Trophoblast cell (in vitro differentiated cells and primary cell): ENCODE measurements at regions not wholly inside any gene's neighbourhood (a gene's known extent, or its start where the extent isn't known, plus 50 kb on each side); places are given as distances from the start of the nearest gene placed in this dataset.

Source experiments
- DNase-seq, 2 donors: peaks; one replicate each; pipeline ENCODE4 v3.0.0-alpha.2; 2016
- H2AFZ ChIP-seq: 2 replicates; pipeline ENCODE4 v1.6.1; 2013; ENCODE audit warnings: low read length, moderate library complexity, mild to moderate bottlenecking; ENCODE audit not compliant: insufficient read depth, poor library complexity
- H2AK5ac ChIP-seq: 2 replicates; pipeline ENCODE4 v1.6.1; 2013; ENCODE audit warnings: mild to moderate bottlenecking, low read length
- H2BK120ac ChIP-seq: 2 replicates; pipeline ENCODE4 v1.6.1; 2013; ENCODE audit warnings: low read length, mild to moderate bottlenecking, moderate library complexity; ENCODE audit not compliant: insufficient read depth, poor library complexity
- H2BK12ac ChIP-seq: 2 replicates; pipeline ENCODE4 v1.6.1; 2013; ENCODE audit warnings: mild to moderate bottlenecking, low read length, moderate library complexity
- H2BK5ac ChIP-seq: 2 replicates; pipeline ENCODE4 v1.6.1; 2013; ENCODE audit warnings: low read length, low read depth, moderate library complexity, mild to moderate bottlenecking; ENCODE audit not compliant: poor library complexity
- H3K14ac ChIP-seq: 2 replicates; pipeline ENCODE4 v1.6.1; 2013; ENCODE audit warnings: mild to moderate bottlenecking, low read length
- H3K18ac ChIP-seq: 2 replicates; pipeline ENCODE4 v1.6.1; 2013; ENCODE audit warnings: mild to moderate bottlenecking, low read length
- H3K23ac ChIP-seq: 2 replicates; pipeline ENCODE4 v1.6.1; 2013; ENCODE audit warnings: low read length
- H3K27ac ChIP-seq: 2 replicates; pipeline ENCODE4 v1.5.1; 2013; ENCODE audit warnings: low read depth, mild to moderate bottlenecking, inconsistent platforms, low read length, moderate library complexity
- H3K27me3 ChIP-seq: 2 replicates; pipeline ENCODE4 v1.6.1; 2013; ENCODE audit warnings: inconsistent platforms, mild to moderate bottlenecking, low read length, moderate library complexity; ENCODE audit not compliant: insufficient read depth
- H3K36me3 ChIP-seq, 2 experiments: 1 replicate in 1 of 2; 2 replicates in 1 of 2; pipeline ENCODE4 v1.6.1; 2013; ENCODE audit warnings: low read length in 2 of 2, mild to moderate bottlenecking in 2 of 2, moderate library complexity in 1 of 2; ENCODE audit not compliant: insufficient read depth in 2 of 2, control insufficient read depth in 1 of 2
- H3K4ac ChIP-seq: 2 replicates; pipeline ENCODE4 v1.6.1; 2013; ENCODE audit warnings: low read depth, mild to moderate bottlenecking, low read length, moderate library complexity
- H3K4me1 ChIP-seq, 2 experiments: 1 replicate in 1 of 2; 2 replicates in 1 of 2; pipeline ENCODE4 v1.6.1; 2013; ENCODE audit warnings: low read length in 2 of 2, mild to moderate bottlenecking in 2 of 2, moderate library complexity in 1 of 2; ENCODE audit not compliant: insufficient read depth in 2 of 2, control insufficient read depth in 1 of 2
- H3K4me2 ChIP-seq: 2 replicates; pipeline ENCODE4 v1.6.1; 2013; ENCODE audit warnings: inconsistent platforms, mild to moderate bottlenecking, low read length, moderate library complexity
- H3K4me3 ChIP-seq: 2 replicates; pipeline ENCODE4 v1.5.1; 2013; ENCODE audit warnings: mild to moderate bottlenecking, low read depth, low read length, inconsistent platforms
- H3K79me1 ChIP-seq: one replicate; pipeline ENCODE4 v1.6.1; 2013; ENCODE audit warnings: low read length
- H3K79me2 ChIP-seq: 2 replicates; pipeline ENCODE4 v1.6.1; 2013; ENCODE audit warnings: low read length, mild to moderate bottlenecking; ENCODE audit not compliant: control insufficient read depth, insufficient read depth, poor library complexity
- H3K9ac ChIP-seq: 2 replicates; pipeline ENCODE4 v1.6.1; 2013; ENCODE audit warnings: mild to moderate bottlenecking, low read length
- H3K9me3 ChIP-seq: 2 replicates; pipeline ENCODE4 v1.6.1; 2013; ENCODE audit warnings: low read depth, mild to moderate bottlenecking, control low read depth, inconsistent platforms, low read length; ENCODE audit not compliant: insufficient read depth
- H4K12ac ChIP-seq: 2 replicates; pipeline ENCODE4 v1.6.1; 2013; ENCODE audit warnings: low read depth, mild to moderate bottlenecking, low read length, moderate library complexity
- H4K8ac ChIP-seq: 2 replicates; pipeline ENCODE4 v1.6.1; 2013; ENCODE audit warnings: low read depth, mild to moderate bottlenecking, low read length, moderate library complexity
- H4K91ac ChIP-seq: one replicate; pipeline ENCODE4 v1.6.1; 2013; ENCODE audit warnings: low read depth, mild to moderate bottlenecking, low read length, moderate library complexity
- WGBS: extraction: QIAGEN DNeasy Blood & Tissue Kit; methylation state at CpG from one replicate; pipeline ENCODE4 v1.1.7; 2013; ENCODE audit warnings: missing lambda C conversion rate; ENCODE audit not compliant: insufficient read length, insufficient coverage; ENCODE audit errors: extremely low coverage; 5-methylcytosine and 5-hydroxymethylcytosine counted together

- no peak overlapping the region for H3K4ac ChIP-seq
- no peak overlapping the region for H4K8ac ChIP-seq
- no peak overlapping the region for H2BK12ac ChIP-seq
- no peak overlapping the region for H2AK5ac ChIP-seq
- H3K9ac ChIP-seq = no peak overlapping the region
- no peaks in the 10 kb centered on the region for H3K27me3 ChIP-seq
- H3K9me3 ChIP-seq = no peaks in the 10 kb centered on the region
- H3K4me2 ChIP-seq = no peak overlapping the region
- no peaks in the 10 kb centered on the region for H3K79me1 ChIP-seq
- no peak overlapping the region for H2AFZ ChIP-seq
- no peaks in the 10 kb centered on the region for H3K4me1 ChIP-seq
- DNase-seq = no peak
- no peak overlapping the region for H2BK120ac ChIP-seq
- no peaks in the 10 kb centered on the region for H3K79me2 ChIP-seq
- no peak overlapping the region for H4K91ac ChIP-seq
- no CpG with 5 or more reads among the region's 1 CpG for WGBS
- H3K27ac ChIP-seq = no peak overlapping the region
- H3K14ac ChIP-seq = no peak overlapping the region
- no peak overlapping the region for H3K18ac ChIP-seq
- no peaks in the 10 kb centered on the region for H3K36me3 ChIP-seq
- no peak overlapping the region for H4K12ac ChIP-seq
- H2BK5ac ChIP-seq = no peak overlapping the region
- H3K23ac ChIP-seq = no peak overlapping the region
- no peak overlapping the region for H3K4me3 ChIP-seq
Measured at GRCh38 chr3:36215241-36215640, 165.1 kb upstream of the STAC start.

- Histone ChIP-seq H4K12ac (no peak overlapping the region), H3K4me3 (no peak overlapping the region), H3K36me3 (no peaks in the 10 kb centered on the region), H3K27me3 (no peaks in the 10 kb centered on the region), H3K4ac (no peak overlapping the region), H4K8ac (no peak overlapping the region), H2AK5ac (no peak overlapping the region), H2AFZ (no peak overlapping the region), H3K4me2 (no peak overlapping the region), H3K18ac (no peak overlapping the region), H2BK120ac (no peak overlapping the region), H3K4me1 (no peaks in the 10 kb centered on the region), H3K9me3 (no peaks in the 10 kb centered on the region), H3K79me1 (no peaks in the 10 kb centered on the region), H3K23ac (no peak overlapping the region), H3K79me2 (no peaks in the 10 kb centered on the region), H2BK5ac (no peak overlapping the region), H2BK12ac (no peak overlapping the region), H3K27ac (no peak overlapping the region), H3K14ac (no peak overlapping the region), H4K91ac (no peak overlapping the region), H3K9ac (no peak overlapping the region)
- no peak for DNase-seq
- no CpG with 5 or more reads among the region's 1 CpG for WGBS
Measured at GRCh38 chr3:36219398-36219797, 160.9 kb upstream of the STAC start.

- Histone ChIP-seq H3K4me3 (no peak overlapping the region), H3K36me3 (no peaks in the 10 kb centered on the region), H3K18ac (no peak overlapping the region), H3K14ac (no peak overlapping the region), H3K9me3 (no peaks in the 10 kb centered on the region), H3K27ac (no peak overlapping the region), H3K27me3 (no peaks in the 10 kb centered on the region), H4K12ac (no peak overlapping the region), H3K79me2 (no peaks in the 10 kb centered on the region), H4K8ac (no peak overlapping the region), H3K4ac (no peak overlapping the region), H3K4me2 (no peak overlapping the region), H3K9ac (no peak overlapping the region), H2AK5ac (no peak overlapping the region), H2BK12ac (no peak overlapping the region), H2BK120ac (no peak overlapping the region), H4K91ac (no peak overlapping the region), H2BK5ac (no peak overlapping the region), H3K79me1 (no peaks in the 10 kb centered on the region), H3K4me1 (no peaks in the 10 kb centered on the region), H3K23ac (no peak overlapping the region), H2AFZ (no peak overlapping the region)
- WGBS = no CpG with 5 or more reads among the region's 2 CpGs
- DNase-seq = no peak
Measured at GRCh38 chr3:36220173-36220572, 160.1 kb upstream of the STAC start.

- Histone ChIP-seq H3K79me1 (no peaks in the 10 kb centered on the region), H3K23ac (no peak overlapping the region), H3K27ac (no peak overlapping the region), H4K12ac (no peak overlapping the region), H2BK120ac (no peak overlapping the region), H4K8ac (no peak overlapping the region), H4K91ac (no peak overlapping the region), H3K18ac (no peak overlapping the region), H2BK5ac (no peak overlapping the region), H3K4me2 (no peak overlapping the region), H2AFZ (no peak overlapping the region), H3K36me3 (no peaks in the 10 kb centered on the region), H3K4me3 (no peak overlapping the region), H2BK12ac (no peak overlapping the region), H2AK5ac (no peak overlapping the region), H3K9me3 (no peaks in the 10 kb centered on the region), H3K14ac (no peak overlapping the region), H3K79me2 (no peaks in the 10 kb centered on the region), H3K9ac (no peak overlapping the region), H3K27me3 (no peaks in the 10 kb centered on the region), H3K4me1 (no peaks in the 10 kb centered on the region), H3K4ac (no peak overlapping the region)
- no peak for DNase-seq
Measured at GRCh38 chr3:36221975-36222374, 158.3 kb upstream of the STAC start.

GRCh38 chr3:36227980-36228379 is 152.3 kb upstream of the STAC start:
- H4K12ac ChIP-seq = no peak overlapping the region
- H2AK5ac ChIP-seq = no peak overlapping the region
- H3K27ac ChIP-seq = no peak overlapping the region
- no CpG with 5 or more reads among the region's 4 CpGs for WGBS
- no peaks in the 10 kb centered on the region for H3K4me1 ChIP-seq
- H3K27me3 ChIP-seq = no peaks in the 10 kb centered on the region
- no peak overlapping the region for H3K4me2 ChIP-seq
- no peak overlapping the region for H3K14ac ChIP-seq
- no peak overlapping the region for H2BK5ac ChIP-seq
- H4K91ac ChIP-seq = no peak overlapping the region
- no peak overlapping the region for H3K4ac ChIP-seq
- no peak overlapping the region for H3K18ac ChIP-seq
- H3K79me2 ChIP-seq = no peaks in the 10 kb centered on the region
- H4K8ac ChIP-seq = no peak overlapping the region
- no peak overlapping the region for H3K4me3 ChIP-seq
- no peak for DNase-seq
- H3K9me3 ChIP-seq = no peaks in the 10 kb centered on the region
- H3K79me1 ChIP-seq = no peaks in the 10 kb centered on the region
- H3K36me3 ChIP-seq = no peaks in the 10 kb centered on the region
- H2BK120ac ChIP-seq = no peak overlapping the region
- no peak overlapping the region for H3K9ac ChIP-seq
- no peak overlapping the region for H3K23ac ChIP-seq
- no peak overlapping the region for H2BK12ac ChIP-seq
- H2AFZ ChIP-seq = no peak overlapping the region
